Sigmoid colon (tissue), 6 donors: ENCODE measurements at regions not wholly inside any gene's neighbourhood (a gene's known extent, or its start where the extent isn't known, plus 50 kb on each side); places are given as distances from the start of the nearest gene placed in this dataset.

Experiments
- DNase-seq: peaks from one replicate; pipeline ENCODE4 v3.0.0-alpha.2; 2019
- H3K27ac ChIP-seq, 4 donors: fragments of 200-600 bp; sonication (generic); one replicate each; pipeline ENCODE4 v1.5.1; 2016 to 2019; ENCODE audit warnings: mild to moderate bottlenecking in 1 of 4
- H3K27me3 ChIP-seq, 3 donors: fragments of 200-600 bp; sonication (generic); one replicate each; pipeline ENCODE4 v1.5.1; 2019; ENCODE audit warnings: mild to moderate bottlenecking in 1 of 3
- H3K36me3 ChIP-seq, 4 donors: fragments of 200-600 bp; sonication (generic); one replicate each; pipeline ENCODE4 v1.5.1; 2016 to 2019
- H3K4me1 ChIP-seq, 4 donors: fragments of 200-600 bp; sonication (generic); one replicate each; pipeline ENCODE4 v1.5.1; 2017 to 2019
- H3K4me3 ChIP-seq, 4 donors: fragments of 200-600 bp; sonication (generic); one replicate each; pipeline ENCODE4 v1.5.1; 2017 to 2019; ENCODE audit warnings: mild to moderate bottlenecking in 2 of 4, moderate library complexity in 1 of 4
- H3K9me3 ChIP-seq, 4 donors: fragments of 200-600 bp in 3 of 4; sonication (generic) in 3 of 4; one replicate each; pipeline versions ENCODE4 v1.5.1 to v1.6.1; 2013 to 2019
- CTCF ChIP-seq, 4 experiments: fragments of 450-650 bp in 3 of 4; fragments of 200-600 bp in 1 of 4; IDR thresholded peaks; one replicate each; pipeline ENCODE4 v1.5.1; 2016 to 2019; ENCODE audit warnings: antibody characterized with exemption in 4 of 4, mild to moderate bottlenecking in 3 of 4, moderate library complexity in 2 of 4
- EP300 ChIP-seq, 4 donors: sonication (generic); formaldehyde crosslinking; IDR thresholded peaks; one replicate each; pipeline ENCODE4 v1.6.1; 2017; ENCODE audit warnings: antibody characterized with exemption in 4 of 4
- POLR2A ChIP-seq, 2 donors: fragments of 450-650 bp; IDR thresholded peaks; one replicate each; pipeline ENCODE4 v1.6.1; 2016; ENCODE audit warnings: antibody characterized with exemption in 2 of 2, mild to moderate bottlenecking in 2 of 2, moderate library complexity in 2 of 2
- POLR2AphosphoS5 ChIP-seq, 4 donors: sonication (generic); formaldehyde crosslinking; IDR thresholded peaks; one replicate each; pipeline ENCODE4 v1.6.1; 2017; ENCODE audit warnings: antibody characterized with exemption in 4 of 4
- WGBS, 2 donors: extraction: QIAGEN DNeasy Blood & Tissue Kit; methylation state at CpG; one replicate each; pipeline ENCODE4 v1.1.7; 2013; 5-methylcytosine and 5-hydroxymethylcytosine counted together
- intact Hi-C: fragments of 100-400 bp; cut with DNase I; formaldehyde crosslinking; loops from one replicate; pipeline ENCODE4 v1.15.1; 2023
- donor health status: healthy with polysubstance abuse.
- donor health status: healthy.

DNA sequence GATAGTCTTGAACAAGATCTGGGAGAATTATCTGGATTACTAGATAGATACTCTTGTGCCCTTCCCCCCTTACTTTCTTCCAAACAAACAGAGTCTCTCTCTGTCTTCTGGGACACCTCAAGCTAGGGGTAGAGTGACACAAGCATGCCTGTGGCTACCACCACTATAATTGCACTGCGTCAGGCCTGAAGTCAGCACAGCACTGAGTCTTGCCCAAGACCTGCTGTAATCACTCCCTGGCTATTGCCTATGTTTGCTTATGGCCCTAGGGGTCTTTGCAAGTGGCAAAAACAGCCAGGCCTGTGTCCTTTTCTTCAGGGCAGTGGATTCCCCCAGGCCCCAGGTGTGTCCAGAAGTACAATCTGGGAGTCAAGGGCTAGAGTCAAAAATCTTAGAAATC, 106.6 kb downstream of the SLC5A7 start:
- no peak for TF ChIP-seq POLR2A (IDR thresholded peaks at IDR 0.05)
- TF ChIP-seq EP300 (IDR thresholded peaks at IDR 0.05): no peak
- no peak for TF ChIP-seq POLR2AphosphoS5 (IDR thresholded peaks at IDR 0.05)
- TF ChIP-seq CTCF (IDR thresholded peaks at IDR 0.05): no peak
- 90 to 94% methylated on average over 1 of the region's 1 CpG for WGBS, 2 donors
- intact Hi-C loops: no loop called here

GRCh38 chr2:108101481-108101880, 115.2 kb downstream of the SLC5A7 start:
- no peak for TF ChIP-seq EP300 (IDR thresholded peaks at IDR 0.05)
- TF ChIP-seq POLR2A (IDR thresholded peaks at IDR 0.05): no peak
- no peak for TF ChIP-seq CTCF (IDR thresholded peaks at IDR 0.05)
- no peak for TF ChIP-seq POLR2AphosphoS5 (IDR thresholded peaks at IDR 0.05)
- Histone ChIP-seq H3K27ac (no peak overlapping the region), H3K9me3 (no peaks in the 10 kb centered on the region), H3K27me3 (no peaks in the 10 kb centered on the region), H3K36me3 (no peaks in the 10 kb centered on the region), H3K4me3 (no peak overlapping the region), H3K4me1 (no peaks in the 10 kb centered on the region)
- intact Hi-C loops: no loop called here
- no peak for DNase-seq
- WGBS, 2 donors: 25 to 52% methylated on average over 4 of the region's 4 CpGs

More for the DNA sequence above, 106.6 kb downstream of the SLC5A7 start:
- Histone ChIP-seq H3K36me3 (no peaks in the 10 kb centered on the region), H3K27me3 (no peaks in the 10 kb centered on the region), H3K4me3 (no peak overlapping the region), H3K4me1 (no peaks in the 10 kb centered on the region), H3K9me3 (peaks cover 0 to 1% (median 0%) of the 10 kb centered on the region in 4 donors), H3K27ac (no peak overlapping the region)
- DNase-seq: no peak

DNA sequence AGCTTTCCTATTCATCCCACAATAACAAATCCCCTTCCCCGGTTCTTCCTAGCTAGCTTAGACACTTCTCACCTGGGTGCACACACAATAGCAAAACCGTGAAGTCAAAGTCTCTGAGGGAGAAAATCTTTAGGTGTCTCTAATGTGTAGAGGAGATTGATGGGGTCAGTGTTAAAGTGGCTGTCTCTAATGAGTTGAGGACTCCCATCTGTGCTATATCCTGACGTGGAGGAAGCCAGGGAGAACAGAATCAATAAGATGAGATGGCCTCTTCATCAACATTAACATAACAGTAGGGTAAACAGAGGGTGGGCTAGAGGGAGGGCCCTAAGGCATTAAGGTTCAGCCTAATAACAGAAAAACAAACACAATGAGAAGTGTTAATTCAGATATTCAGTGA, 120.4 kb downstream of the SLC5A7 start:
- Histone ChIP-seq H3K27ac (no peak overlapping the region), H3K4me1 (no peaks in the 10 kb centered on the region), H3K4me3 (no peak overlapping the region), H3K27me3 (no peaks in the 10 kb centered on the region), H3K36me3 (no peaks in the 10 kb centered on the region), H3K9me3 (no peaks in the 10 kb centered on the region)
- intact Hi-C loops: no loop called here
- WGBS, 2 donors: 49 to 53% methylated on average over 3 of the region's 3 CpGs
- no peak for TF ChIP-seq POLR2AphosphoS5 (IDR thresholded peaks at IDR 0.05)
- TF ChIP-seq POLR2A (IDR thresholded peaks at IDR 0.05): no peak
- no peak for TF ChIP-seq CTCF (IDR thresholded peaks at IDR 0.05)
- no peak for TF ChIP-seq EP300 (IDR thresholded peaks at IDR 0.05)
- no peak for DNase-seq

DNA sequence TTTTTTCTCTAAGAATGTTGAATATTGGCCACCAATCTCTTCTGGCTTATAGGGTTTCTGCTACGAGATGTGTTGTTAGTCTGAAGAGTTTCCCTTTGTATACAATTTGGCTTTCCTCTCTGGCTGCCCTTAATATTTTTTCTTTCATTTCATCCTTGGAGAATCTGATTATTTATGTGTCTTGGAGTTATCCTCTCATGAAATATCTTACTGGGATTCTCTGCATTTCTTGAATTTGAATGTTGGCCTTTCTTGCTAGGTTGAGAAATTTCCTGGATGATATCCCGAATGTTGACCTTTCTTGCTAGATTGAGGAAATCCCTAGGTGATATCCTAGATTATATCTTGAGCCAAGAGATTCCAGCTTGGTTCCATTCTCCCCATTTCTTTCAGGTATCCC, 125.6 kb downstream of the SLC5A7 start:
- H3K4me3 ChIP-seq: no peak overlapping the region
- 70 to 71% methylated on average over 2 of the region's 2 CpGs for WGBS, 2 donors
- H3K27ac ChIP-seq: no peak overlapping the region
- no peak for DNase-seq
- H3K4me1 ChIP-seq: no peaks in the 10 kb centered on the region
- no peaks in the 10 kb centered on the region for H3K27me3 ChIP-seq
- no peaks in the 10 kb centered on the region for H3K36me3 ChIP-seq
- H3K9me3 ChIP-seq: no peaks in the 10 kb centered on the region
- intact Hi-C loops: no loop called here
- TF ChIP-seq EP300 (IDR thresholded peaks at IDR 0.05) (no peak), POLR2AphosphoS5 (IDR thresholded peaks at IDR 0.05) (no peak), CTCF (IDR thresholded peaks at IDR 0.05) (no peak), POLR2A (IDR thresholded peaks at IDR 0.05) (no peak)

DNA sequence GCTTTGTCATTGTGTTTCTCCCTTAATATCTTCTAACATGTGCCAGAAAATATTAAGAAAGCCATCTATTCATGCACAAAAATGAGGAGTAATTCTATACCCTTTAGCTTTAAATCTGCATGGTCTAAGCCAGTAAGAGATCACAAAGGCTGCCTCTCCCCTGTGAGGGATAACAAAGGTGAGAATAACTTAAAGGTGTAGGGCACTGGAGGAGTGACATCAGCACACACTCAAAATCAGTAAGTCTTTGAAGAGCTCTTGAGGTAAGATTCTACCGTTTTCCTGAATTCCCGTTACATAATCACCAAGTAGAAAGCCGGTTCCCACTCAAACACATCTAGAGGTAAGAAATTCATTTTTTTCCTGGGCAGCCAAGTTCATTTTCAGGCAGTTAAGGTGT, 123.9 kb upstream of the SULT1C3 start:
- WGBS, 2 donors: 94 to 97% methylated on average over 3 of the region's 3 CpGs
- no peak overlapping the region for H3K27ac ChIP-seq

More for the DNA sequence above, 123.9 kb upstream of the SULT1C3 start:
- no peaks in the 10 kb centered on the region for H3K9me3 ChIP-seq
- intact Hi-C loops: no loop called here
- H3K36me3 ChIP-seq: no peaks in the 10 kb centered on the region
- TF ChIP-seq CTCF (IDR thresholded peaks at IDR 0.05) (no peak), POLR2A (IDR thresholded peaks at IDR 0.05) (no peak), POLR2AphosphoS5 (IDR thresholded peaks at IDR 0.05) (no peak), EP300 (IDR thresholded peaks at IDR 0.05) (no peak)
- H3K4me1 ChIP-seq: no peaks in the 10 kb centered on the region
- H3K4me3 ChIP-seq: no peak overlapping the region
- no peaks in the 10 kb centered on the region for H3K27me3 ChIP-seq
- no peak for DNase-seq
